GM18951 (cell line): ENCODE measurements at regions not wholly inside any gene's neighbourhood (a gene's known extent, or its start where the extent isn't known, plus 50 kb on each side); places are given as distances from the start of the nearest gene placed in this dataset.
"Not testable (repeated sequence)": the region's sequence is repeated elsewhere in the genome, so short reads cannot be mapped to it uniquely, and the experiment has no call there.

Experiments used
- POLR2A ChIP-seq: IDR thresholded peaks from 4 replicates; pipeline ENCODE4 v1.6.1; 2011; ENCODE audit warnings: mild to moderate bottlenecking; ENCODE audit not compliant: insufficient read length, insufficient read depth; ENCODE audit errors: extremely low read depth
- in situ Hi-C: fragments of 300-500 bp; cut with MboI; formaldehyde crosslinking; loops from one replicate; pipeline ENCODE4 v1.12.0; 2022; ENCODE audit warnings: low sequenced_read_pairs, mixed read lengths, inconsistent platforms; ENCODE audit not compliant: unreplicated experiment

- no peak for TF ChIP-seq POLR2A
Measured at GRCh38 chr22:22767876-22768602, 119.6 kb upstream of the IGLL5 start.

GRCh38 chr22:22768885-22769284 is 118.7 kb upstream of the IGLL5 start:
- in situ Hi-C loops = loop anchor here (10.0 kb wide), 1 partner anchor 356 kb away; no protein-coding TSS in a partner anchor
- TF ChIP-seq POLR2A = no peak

More at GRCh38 chr22:22767876-22768602, 119.6 kb upstream of the IGLL5 start:
- in situ Hi-C loops = loop anchor here (10.0 kb wide), 1 partner anchor 357 kb away; no protein-coding TSS in a partner anchor

- in situ Hi-C loops = loop anchor here (10.0 kb wide), 1 partner anchor 355 kb away; no protein-coding TSS in a partner anchor
Measured at GRCh38 chr22:22769434-22770279, 118.0 kb upstream of the IGLL5 start.

GRCh38 chr22:22770280-22770871 is 117.2 kb upstream of the IGLL5 start:
- in situ Hi-C loops = no loop called here
- TF ChIP-seq POLR2A = no peak

More at GRCh38 chr22:22769434-22770279, 118.0 kb upstream of the IGLL5 start:
- no peak for TF ChIP-seq POLR2A

GRCh38 chr22:22770881-22771280 is 116.7 kb upstream of the IGLL5 start:
- in situ Hi-C loops = no loop called here
- TF ChIP-seq POLR2A = no peak

GRCh38 chr22:22771696-22772377 is 115.8 kb upstream of the IGLL5 start:
- TF ChIP-seq POLR2A = peak; percentile 39
- in situ Hi-C loops = no loop called here

- in situ Hi-C loops = no loop called here
- TF ChIP-seq POLR2A = no peak
Measured at GRCh38 chr22:22772396-22772795, 115.2 kb upstream of the IGLL5 start.

GRCh38 chr22:22772883-22773282 is 114.7 kb upstream of the IGLL5 start:
- no peak for TF ChIP-seq POLR2A
- in situ Hi-C loops = no loop called here

GRCh38 chr22:22773427-22773826 is 114.2 kb upstream of the IGLL5 start:
- TF ChIP-seq POLR2A = no peak
- in situ Hi-C loops = no loop called here

- in situ Hi-C loops = no loop called here
- no peak for TF ChIP-seq POLR2A
Measured at GRCh38 chr22:22773979-22774604, 113.5 kb upstream of the IGLL5 start.

GRCh38 chr22:22774762-22775161 is 112.9 kb upstream of the IGLL5 start:
- in situ Hi-C loops = not testable (repeated sequence)

- in situ Hi-C loops = no loop called here
- TF ChIP-seq POLR2A = no peak
Measured at GRCh38 chr22:22776121-22776520, 111.5 kb upstream of the IGLL5 start.
